Left lung (tissue), 4 donors: ENCODE measurements at regions not wholly inside any gene's neighbourhood (a gene's known extent, or its start where the extent isn't known, plus 50 kb on each side); places are given as distances from the start of the nearest gene placed in this dataset.

ENCODE experiments used
- ATAC-seq: fragments of 200-7000 bp; cut with Tn5 transposase; one replicate; pipeline ENCODE4 v1.9.1; 2020; ENCODE audit warnings: moderate library complexity
- DNase-seq, 4 donors: peaks; one replicate each; pipeline ENCODE4 v3.0.0-alpha.2; 2013 to 2020
- H3K27ac ChIP-seq, 2 donors: fragments of 200-600 bp; sonication (generic) in 1 of 2; one replicate each; pipeline versions ENCODE4 v1.5.0 to v1.8.0; 2020 to 2021
- H3K27me3 ChIP-seq, 2 donors: fragments of 200-600 bp; sonication (generic) in 1 of 2; one replicate each; pipeline versions ENCODE4 v1.5.0 to v1.8.0; 2020 to 2021
- H3K36me3 ChIP-seq, 2 donors: fragments of 200-600 bp; sonication (generic) in 1 of 2; one replicate each; pipeline versions ENCODE4 v1.5.0 to v1.8.0; 2020 to 2021
- H3K4me1 ChIP-seq, 2 donors: fragments of 200-600 bp; one replicate each; pipeline ENCODE4 v1.8.0; 2021
- H3K4me3 ChIP-seq, 2 donors: fragments of 200-600 bp; sonication (generic) in 1 of 2; one replicate each; pipeline versions ENCODE4 v1.5.0 to v1.8.0; 2020 to 2021; ENCODE audit warnings: mild to moderate bottlenecking in 1 of 2
- H3K9me3 ChIP-seq, 2 donors: fragments of 200-600 bp; sonication (generic) in 1 of 2; one replicate each; pipeline versions ENCODE4 v1.5.0 to v1.8.0; 2020 to 2021
- CTCF ChIP-seq, 2 donors: fragments of 200-600 bp; sonication (generic) in 1 of 2; IDR thresholded peaks; one replicate each; pipeline versions ENCODE4 v1.5.0 to v1.8.0; 2021; ENCODE audit warnings: antibody characterized with exemption in 2 of 2
- intact Hi-C, 2 donors: fragments of 100-400 bp; cut with DNase I; formaldehyde crosslinking; loops; one replicate each; pipeline versions ENCODE4 v1.11.2 to v1.14.2; 2022
- donor health status: DM: no; HTN: yes; CAD: no.
- donor health status: DM: no; HTN: no; CAD: no.

- H3K9me3 ChIP-seq, result no peaks in the 10 kb centered on the region
- H3K27ac ChIP-seq, result no peak overlapping the region
- no peaks in the 10 kb centered on the region for H3K27me3 ChIP-seq
- H3K4me1 ChIP-seq, result peaks cover 0 to 11% of the 10 kb centered on the region in 2 donors
- no peaks in the 10 kb centered on the region for H3K36me3 ChIP-seq
- intact Hi-C loops, result loop anchor here in 1 of 2 donors (10.0 kb wide), 1 partner anchor 262 kb away; no protein-coding TSS in a partner anchor
- no peak for TF ChIP-seq CTCF (IDR thresholded peaks at IDR 0.05)
- DNase-seq, result no peak
- no peak overlapping the region for H3K4me3 ChIP-seq
- ATAC-seq, result no peak
Measured at GRCh38 chr4:38327174-38327573, 336.8 kb upstream of the KLF3 start.

- Histone ChIP-seq H3K27ac (no peak overlapping the region), H3K9me3 (no peaks in the 10 kb centered on the region), H3K4me1 (peaks cover 0 to 18% of the 10 kb centered on the region in 2 donors), H3K36me3 (no peaks in the 10 kb centered on the region), H3K27me3 (no peaks in the 10 kb centered on the region), H3K4me3 (no peak overlapping the region)
- intact Hi-C loops, result loop anchor here in 1 of 2 donors (10.0 kb wide), 1 partner anchor 264 kb away; no protein-coding TSS in a partner anchor
- no peak for ATAC-seq
- no peak for TF ChIP-seq CTCF (IDR thresholded peaks at IDR 0.05)
- DNase-seq, result no peak
Measured at GRCh38 chr4:38328989-38329729, 334.8 kb upstream of the KLF3 start.

GRCh38 chr4:38330321-38330720 is 333.7 kb upstream of the KLF3 start:
- no peak for DNase-seq
- TF ChIP-seq CTCF (IDR thresholded peaks at IDR 0.05), result no peak
- Histone ChIP-seq H3K4me1 (peaks cover 0 to 29% of the 10 kb centered on the region in 2 donors), H3K4me3 (no peak overlapping the region), H3K36me3 (no peaks in the 10 kb centered on the region), H3K27me3 (no peaks in the 10 kb centered on the region), H3K9me3 (no peaks in the 10 kb centered on the region), H3K27ac (no peak overlapping the region)
- intact Hi-C loops, result no loop called here
- no peak for ATAC-seq

- no peak for ATAC-seq
- intact Hi-C loops, result no loop called here
- TF ChIP-seq CTCF (IDR thresholded peaks at IDR 0.05), result no peak
- Histone ChIP-seq H3K27me3 (no peaks in the 10 kb centered on the region), H3K9me3 (no peaks in the 10 kb centered on the region), H3K27ac (no peak overlapping the region), H3K4me3 (no peak overlapping the region), H3K4me1 (peaks cover 0 to 34% of the 10 kb centered on the region in 2 donors), H3K36me3 (no peaks in the 10 kb centered on the region)
- no peak for DNase-seq
Measured at GRCh38 chr4:38330936-38331335, 333.1 kb upstream of the KLF3 start.

GRCh38 chr4:38332699-38333098 is 331.3 kb upstream of the KLF3 start:
- ATAC-seq, result no peak
- no peak for TF ChIP-seq CTCF (IDR thresholded peaks at IDR 0.05)

More at GRCh38 chr4:38332699-38333098, 331.3 kb upstream of the KLF3 start:
- intact Hi-C loops, result no loop called here
- Histone ChIP-seq H3K27ac (no peak overlapping the region), H3K9me3 (peaks cover 0 to 5% of the 10 kb centered on the region in 2 donors), H3K27me3 (no peaks in the 10 kb centered on the region), H3K4me3 (no peak overlapping the region), H3K36me3 (no peaks in the 10 kb centered on the region), H3K4me1 (peaks cover 0 to 34% of the 10 kb centered on the region in 2 donors)
- no peak for DNase-seq
